Daoy (cell line): ENCODE measurements at regions not wholly inside any gene's neighbourhood (a gene's known extent, or its start where the extent isn't known, plus 50 kb on each side); places are given as distances from the start of the nearest gene placed in this dataset.
A peak's percentile ranks its signal among the peaks of the same experiment; 100 is the strongest.
"Not testable (repeated sequence)": the region's sequence is repeated elsewhere in the genome, so short reads cannot be mapped to it uniquely, and the experiment has no call there.

ENCODE experiments used
- DNase-seq: peaks from one replicate; pipeline ENCODE4 v3.0.0-alpha.2; 2015; ENCODE audit warnings: low read depth

GRCh38 chr9:74147906-74148305 lies 349.2 kb upstream of the RORB start:
- peak; percentile 52 for DNase-seq

GRCh38 chr9:74172874-74173273 lies 324.3 kb upstream of the RORB start:
- DNase-seq = no peak

- DNase-seq = no peak
These were observed 323.9 kb upstream of the RORB start for GRCh38 chr9:74173284-74173683.

- DNase-seq = not testable (repeated sequence)
These were observed 299.4 kb upstream of the RORB start for GRCh38 chr9:74197771-74198170.

- no peak for DNase-seq
These were observed 292.1 kb upstream of the RORB start for GRCh38 chr9:74205056-74205455.

GRCh38 chr9:74218385-74219063 lies 278.6 kb upstream of the RORB start:
- DNase-seq = no peak

GRCh38 chr9:74220327-74220726 lies 276.8 kb upstream of the RORB start:
- no peak for DNase-seq

GRCh38 chr9:74236857-74237256 lies 260.3 kb upstream of the RORB start:
- no peak for DNase-seq

GRCh38 chr9:74245866-74246497 lies 251.2 kb upstream of the RORB start:
- DNase-seq = no peak

GRCh38 chr9:74255489-74255984 lies 241.6 kb upstream of the RORB start:
- no peak for DNase-seq

- DNase-seq = no peak
These were observed 221.1 kb upstream of the RORB start for GRCh38 chr9:74275872-74276508.

- DNase-seq = no peak
These were observed 219.6 kb upstream of the RORB start for GRCh38 chr9:74277532-74277931.

GRCh38 chr9:74281674-74282073 lies 215.5 kb upstream of the RORB start:
- DNase-seq = peak; percentile 35

GRCh38 chr9:74282526-74283253 lies 214.4 kb upstream of the RORB start:
- no peak for DNase-seq

GRCh38 chr9:74284581-74285450 lies 212.3 kb upstream of the RORB start:
- peak; percentile 67 for DNase-seq

GRCh38 chr9:74293479-74293878 lies 203.7 kb upstream of the RORB start:
- no peak for DNase-seq

GRCh38 chr9:74303945-74304344 lies 193.2 kb upstream of the RORB start:
- DNase-seq = no peak

GRCh38 chr9:74304598-74304997 lies 192.5 kb upstream of the RORB start:
- DNase-seq = no peak

- DNase-seq = no peak
These were observed 187.5 kb upstream of the RORB start for GRCh38 chr9:74309654-74310053.

- no peak for DNase-seq
These were observed 179.9 kb upstream of the RORB start for GRCh38 chr9:74317235-74317634.

GRCh38 chr9:74321396-74321795 lies 175.7 kb upstream of the RORB start:
- no peak for DNase-seq
